Tibial nerve (tissue), 3 donors: ENCODE measurements at regions not wholly inside any gene's neighbourhood (a gene's known extent, or its start where the extent isn't known, plus 50 kb on each side); places are given as distances from the start of the nearest gene placed in this dataset.

ENCODE experiments used
- CTCF ChIP-seq, 5 experiments: fragments of 200-600 bp in 3 of 5; fragments of 450-650 bp in 2 of 5; sonication (generic) in 3 of 5; IDR thresholded peaks; one replicate each; pipeline ENCODE4 v1.5.1; 2016 to 2019; ENCODE audit warnings: antibody characterized with exemption in 5 of 5, mild to moderate bottlenecking in 3 of 5, moderate library complexity in 2 of 5
- POLR2A ChIP-seq, 2 donors: fragments of 450-650 bp; IDR thresholded peaks; one replicate each; pipeline ENCODE4 v1.6.1; 2017; ENCODE audit warnings: antibody characterized with exemption in 2 of 2, mild to moderate bottlenecking in 2 of 2, moderate library complexity in 2 of 2

DNA sequence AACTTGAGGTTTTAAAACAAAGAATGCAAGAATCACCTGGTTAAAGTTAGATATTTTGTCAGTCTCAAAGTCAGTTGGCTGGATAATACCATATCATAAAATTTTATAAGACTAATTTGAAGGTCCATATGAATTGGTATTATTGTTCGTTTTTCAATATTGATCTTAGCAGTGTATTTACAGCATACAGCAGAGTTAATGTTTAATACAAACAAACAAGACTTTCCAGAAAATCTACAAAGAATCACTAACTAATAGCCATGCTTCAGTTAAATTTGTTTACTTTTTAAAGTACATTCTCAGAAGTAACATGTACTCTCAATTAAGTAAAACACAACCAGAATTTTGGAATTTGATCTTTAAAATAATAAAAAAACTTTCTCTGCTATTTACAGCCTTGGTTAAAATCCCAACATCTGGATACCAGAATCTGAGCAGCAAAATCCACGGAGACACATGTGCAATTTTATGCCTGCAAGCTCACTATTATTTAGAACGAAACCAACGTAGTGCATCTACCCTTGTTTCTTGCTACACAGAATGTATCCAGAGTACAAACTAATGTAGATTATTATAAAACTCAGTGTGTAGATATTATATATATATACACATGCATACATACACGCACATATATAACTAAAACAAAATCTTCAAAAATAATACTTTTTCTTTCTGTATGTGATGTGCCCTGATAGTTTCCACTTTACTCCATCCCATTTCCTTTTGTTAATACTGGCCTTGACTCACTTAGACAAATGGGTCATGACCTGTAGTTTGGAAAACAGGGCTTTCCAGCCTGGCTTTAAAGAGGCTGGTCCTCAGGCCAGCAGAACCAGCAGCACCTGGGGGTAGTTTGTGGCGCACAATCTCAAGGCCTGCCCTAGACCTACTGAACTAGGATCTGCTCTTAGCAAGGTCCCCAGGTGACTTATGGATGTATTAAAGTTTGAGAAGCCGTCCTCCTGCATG lies 63.6 kb upstream of the ERG start:
- TF ChIP-seq CTCF (IDR thresholded peaks at IDR 0.05) (no peak), POLR2A (IDR thresholded peaks at IDR 0.05) (no peak)
